Peyer's patch (tissue), 4 donors: ENCODE measurements at regions not wholly inside any gene's neighbourhood (a gene's known extent, or its start where the extent isn't known, plus 50 kb on each side); places are given as distances from the start of the nearest gene placed in this dataset.

Experiments
- DNase-seq, 3 donors: peaks; one replicate each; pipeline ENCODE4 v3.0.0-alpha.2; 2017 to 2019
- H3K27ac ChIP-seq, 4 donors: fragments of 200-600 bp; sonication (generic); one replicate each; pipeline ENCODE4 v1.5.1; 2016 to 2019
- H3K27me3 ChIP-seq, 2 donors: fragments of 200-600 bp; sonication (generic); one replicate each; pipeline ENCODE4 v1.5.1; 2019
- H3K36me3 ChIP-seq, 3 donors: fragments of 200-600 bp; sonication (generic); one replicate each; pipeline ENCODE4 v1.5.1; 2016 to 2019
- H3K4me1 ChIP-seq, 4 donors: fragments of 200-600 bp; sonication (generic); one replicate each; pipeline ENCODE4 v1.5.1; 2016 to 2019
- H3K4me3 ChIP-seq, 4 donors: fragments of 200-600 bp; sonication (generic); 1 replicate in 3 of 4; 2 replicates in 1 of 4; pipeline ENCODE4 v1.5.1; 2016 to 2019; ENCODE audit warnings: mild to moderate bottlenecking in 1 of 4
- H3K9me3 ChIP-seq, 4 donors: fragments of 200-600 bp; sonication (generic); one replicate each; pipeline ENCODE4 v1.5.1; 2016 to 2019; ENCODE audit warnings: mild to moderate bottlenecking in 1 of 4
- POLR2A ChIP-seq, 2 donors: fragments of 450-650 bp; IDR thresholded peaks; one replicate each; pipeline ENCODE4 v1.5.1; 2017; ENCODE audit warnings: antibody characterized with exemption in 2 of 2, mild to moderate bottlenecking in 2 of 2, moderate library complexity in 2 of 2
- TF ChIP-seq, protein P1 (sequence below), 6 experiments: fragments of 450-650 bp in 4 of 6; fragments of 200-600 bp in 2 of 6; sonication (generic) in 1 of 6; IDR thresholded peaks; one replicate each; pipeline ENCODE4 v1.5.1; 2017 to 2019; ENCODE audit warnings: antibody characterized with exemption in 6 of 6, mild to moderate bottlenecking in 3 of 6, moderate library complexity in 1 of 6

DNA sequence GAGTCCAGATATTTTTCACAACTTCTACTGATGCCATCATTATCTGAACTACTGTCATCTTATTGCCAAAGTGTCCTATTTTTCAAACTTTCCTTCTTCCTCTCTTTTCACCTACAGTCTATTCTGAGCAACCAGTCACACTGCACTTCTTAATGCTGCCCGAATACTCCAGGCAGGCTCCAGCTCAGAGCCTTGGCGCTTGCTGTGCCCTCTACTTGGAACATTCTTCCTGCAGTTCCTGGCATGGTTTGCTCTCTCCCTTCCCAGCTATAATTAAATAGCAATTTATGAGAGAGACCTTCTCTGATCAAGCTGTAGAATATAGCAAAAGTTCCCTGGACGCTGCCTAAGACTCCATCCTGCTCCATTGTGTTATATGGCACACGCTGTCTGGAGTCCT is 831.6 kb downstream of the QKI start:
- H3K36me3 ChIP-seq = no peaks in the 10 kb centered on the region
- no peaks in the 10 kb centered on the region for H3K9me3 ChIP-seq
- DNase-seq = no peak
- no peak overlapping the region for H3K27ac ChIP-seq
- no peaks in the 10 kb centered on the region for H3K27me3 ChIP-seq
- no peak for TF ChIP-seq POLR2A (IDR thresholded peaks at IDR 0.05)
- TF ChIP-seq, protein P1, sequence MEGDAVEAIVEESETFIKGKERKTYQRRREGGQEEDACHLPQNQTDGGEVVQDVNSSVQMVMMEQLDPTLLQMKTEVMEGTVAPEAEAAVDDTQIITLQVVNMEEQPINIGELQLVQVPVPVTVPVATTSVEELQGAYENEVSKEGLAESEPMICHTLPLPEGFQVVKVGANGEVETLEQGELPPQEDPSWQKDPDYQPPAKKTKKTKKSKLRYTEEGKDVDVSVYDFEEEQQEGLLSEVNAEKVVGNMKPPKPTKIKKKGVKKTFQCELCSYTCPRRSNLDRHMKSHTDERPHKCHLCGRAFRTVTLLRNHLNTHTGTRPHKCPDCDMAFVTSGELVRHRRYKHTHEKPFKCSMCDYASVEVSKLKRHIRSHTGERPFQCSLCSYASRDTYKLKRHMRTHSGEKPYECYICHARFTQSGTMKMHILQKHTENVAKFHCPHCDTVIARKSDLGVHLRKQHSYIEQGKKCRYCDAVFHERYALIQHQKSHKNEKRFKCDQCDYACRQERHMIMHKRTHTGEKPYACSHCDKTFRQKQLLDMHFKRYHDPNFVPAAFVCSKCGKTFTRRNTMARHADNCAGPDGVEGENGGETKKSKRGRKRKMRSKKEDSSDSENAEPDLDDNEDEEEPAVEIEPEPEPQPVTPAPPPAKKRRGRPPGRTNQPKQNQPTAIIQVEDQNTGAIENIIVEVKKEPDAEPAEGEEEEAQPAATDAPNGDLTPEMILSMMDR (IDR thresholded peaks at IDR 0.05) = no peak
- no peaks in the 10 kb centered on the region for H3K4me1 ChIP-seq
- H3K4me3 ChIP-seq = no peak overlapping the region

GRCh38 chr6:164243949-164244348 is 829.4 kb downstream of the QKI start:
- H3K27me3 ChIP-seq = no peaks in the 10 kb centered on the region
- no peaks in the 10 kb centered on the region for H3K4me1 ChIP-seq
- TF ChIP-seq, protein P1 (IDR thresholded peaks at IDR 0.05) = no peak
- TF ChIP-seq POLR2A (IDR thresholded peaks at IDR 0.05) = no peak
- DNase-seq = no peak
- no peaks in the 10 kb centered on the region for H3K9me3 ChIP-seq
- no peak overlapping the region for H3K4me3 ChIP-seq
- no peaks in the 10 kb centered on the region for H3K36me3 ChIP-seq
- no peak overlapping the region for H3K27ac ChIP-seq

DNA sequence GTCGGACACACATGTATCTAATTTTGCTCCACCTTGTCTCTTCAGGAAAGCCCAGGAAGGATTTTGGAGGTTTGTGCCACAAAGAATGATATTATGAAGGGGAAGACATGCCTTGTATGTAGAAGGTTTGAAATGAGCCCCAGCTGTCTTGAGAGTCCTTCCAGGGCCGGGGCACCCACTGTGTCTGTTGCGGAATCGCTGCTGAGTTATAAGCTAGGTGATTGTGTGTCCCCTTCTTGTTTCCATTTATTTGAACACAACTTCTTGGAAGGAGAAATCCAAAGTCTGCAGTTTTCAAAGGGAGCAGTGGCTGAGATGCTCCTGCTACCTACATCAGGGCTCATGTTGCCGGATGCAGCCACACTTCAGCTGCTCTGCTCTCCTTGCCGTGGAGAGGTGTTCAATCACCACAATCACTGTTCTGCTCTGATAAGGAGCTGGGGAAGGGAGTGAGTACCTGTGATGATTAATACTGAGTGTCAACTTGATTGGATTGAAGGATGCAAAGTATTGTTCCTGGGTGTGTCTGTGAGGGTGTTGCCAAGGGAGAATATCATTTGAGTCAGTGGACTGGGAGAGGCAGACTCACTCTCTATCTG is 828.6 kb downstream of the QKI start:
- no peak overlapping the region for H3K4me3 ChIP-seq
- H3K36me3 ChIP-seq = no peaks in the 10 kb centered on the region
- H3K27me3 ChIP-seq = no peaks in the 10 kb centered on the region
- TF ChIP-seq, protein P1 (IDR thresholded peaks at IDR 0.05) = no peak
- TF ChIP-seq POLR2A (IDR thresholded peaks at IDR 0.05) = no peak
- DNase-seq = no peak
- H3K9me3 ChIP-seq = no peaks in the 10 kb centered on the region
- no peaks in the 10 kb centered on the region for H3K4me1 ChIP-seq
- H3K27ac ChIP-seq = no peak overlapping the region

GRCh38 chr6:164230804-164231203 is 816.3 kb downstream of the QKI start:
- H3K4me3 ChIP-seq = no peak overlapping the region
- H3K36me3 ChIP-seq = no peaks in the 10 kb centered on the region
- no peak for TF ChIP-seq POLR2A (IDR thresholded peaks at IDR 0.05)
- TF ChIP-seq, protein P1 (IDR thresholded peaks at IDR 0.05) = no peak
- no peak for DNase-seq
- H3K4me1 ChIP-seq = no peaks in the 10 kb centered on the region
- H3K27me3 ChIP-seq = no peaks in the 10 kb centered on the region
- no peaks in the 10 kb centered on the region for H3K9me3 ChIP-seq
- H3K27ac ChIP-seq = no peak overlapping the region

DNA sequence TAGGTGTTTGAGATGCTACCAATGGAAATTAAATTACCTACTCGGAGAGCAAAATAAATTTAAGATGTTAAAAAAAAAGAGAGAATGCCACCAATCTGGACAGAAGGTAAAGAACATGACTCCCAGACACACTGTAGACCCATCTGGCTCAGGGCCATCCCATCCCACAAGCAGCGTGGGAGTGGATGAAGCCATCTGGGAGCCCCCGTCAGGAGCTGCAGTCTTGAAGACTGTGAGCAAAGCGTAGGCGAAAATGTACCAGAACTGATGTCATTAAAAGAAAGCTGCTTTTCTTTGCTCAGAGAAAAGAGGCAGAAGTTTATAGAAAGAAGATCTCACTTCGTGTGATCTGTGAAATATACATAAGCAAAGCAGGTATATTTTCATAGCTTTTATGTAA is 815.7 kb downstream of the QKI start:
- TF ChIP-seq POLR2A (IDR thresholded peaks at IDR 0.05) = no peak
- TF ChIP-seq, protein P1 (IDR thresholded peaks at IDR 0.05) = no peak
- DNase-seq = no peak
- no peaks in the 10 kb centered on the region for H3K36me3 ChIP-seq
- H3K27ac ChIP-seq = no peak overlapping the region
- H3K4me1 ChIP-seq = no peaks in the 10 kb centered on the region
- no peaks in the 10 kb centered on the region for H3K9me3 ChIP-seq
- H3K27me3 ChIP-seq = no peaks in the 10 kb centered on the region
- H3K4me3 ChIP-seq = no peak overlapping the region

- no peaks in the 10 kb centered on the region for H3K27me3 ChIP-seq
- TF ChIP-seq, protein P1 (IDR thresholded peaks at IDR 0.05) = no peak
- TF ChIP-seq POLR2A (IDR thresholded peaks at IDR 0.05) = no peak
- H3K4me1 ChIP-seq = no peaks in the 10 kb centered on the region
- no peak overlapping the region for H3K27ac ChIP-seq
- no peaks in the 10 kb centered on the region for H3K9me3 ChIP-seq
- H3K4me3 ChIP-seq = no peak overlapping the region
- DNase-seq = no peak
- H3K36me3 ChIP-seq = no peaks in the 10 kb centered on the region
Observed at GRCh38 chr6:164229716-164230115, 815.2 kb downstream of the QKI start.
